HTR-8/SVneo (cell line): ENCODE measurements at regions not wholly inside any gene's neighbourhood (a gene's known extent, or its start where the extent isn't known, plus 50 kb on each side); places are given as distances from the start of the nearest gene placed in this dataset.
"Not testable (repeated sequence)": the region's sequence is repeated elsewhere in the genome, so short reads cannot be mapped to it uniquely, and the experiment has no call there.

Experiments used
- DNase-seq: peaks from one replicate; pipeline ENCODE4 v3.0.0; 2011; ENCODE audit warnings: low spot score, mixed read lengths; ENCODE audit not compliant: insufficient read length
- FAIRE-seq: peaks from 2 replicates; lab custom pipeline; 2011; peaks lifted over from hg19 to GRCh38; lab: Jason Lieb, UNC

DNA sequence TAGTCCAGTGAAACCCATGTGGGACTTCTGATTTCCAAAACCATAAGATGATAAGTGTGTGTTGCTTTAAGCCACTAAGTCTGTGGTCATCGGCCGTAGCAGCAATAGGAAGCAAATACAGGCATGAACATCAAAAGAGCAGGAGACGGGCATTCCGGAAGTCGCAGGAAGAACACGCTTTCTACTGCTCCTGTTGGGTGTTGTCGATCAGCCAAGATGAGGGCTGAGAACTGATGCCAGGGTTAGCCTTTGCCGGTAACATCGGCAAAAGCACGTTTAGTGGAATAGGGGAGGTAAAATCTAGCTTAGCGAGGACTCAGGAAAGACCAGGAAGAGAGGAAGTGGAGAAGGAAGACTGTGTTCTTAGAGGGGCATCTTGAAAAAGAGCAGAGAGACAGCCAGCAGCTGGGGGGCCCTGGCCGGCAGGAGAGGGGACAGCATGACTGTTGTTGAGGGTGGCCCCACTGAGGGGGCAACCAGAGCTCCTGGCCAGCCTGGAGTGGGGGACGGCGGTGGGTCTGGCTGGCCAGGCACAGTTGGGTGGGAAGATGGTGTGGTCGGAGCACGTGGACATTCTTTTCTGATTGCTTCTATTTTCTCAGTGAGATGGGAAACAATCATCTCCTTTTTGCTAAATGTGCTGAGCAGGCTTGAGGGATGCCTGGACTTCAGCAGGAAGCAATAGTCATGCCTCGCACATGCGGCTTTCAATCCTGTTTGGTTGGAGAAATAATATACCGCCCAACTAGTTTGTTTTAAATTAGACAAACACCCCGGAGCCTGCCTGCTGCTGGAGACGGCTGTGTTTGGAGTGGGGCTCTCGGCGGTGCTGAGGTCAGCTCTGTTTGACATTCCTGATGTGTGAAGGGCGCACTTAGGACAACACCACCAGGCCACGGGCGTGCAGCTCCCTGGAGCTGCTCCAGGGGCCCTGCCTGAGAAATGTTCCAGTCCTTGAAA is 109.9 kb downstream of the METRNL start:
- no peak for DNase-seq
- no peak for FAIRE-seq

DNA sequence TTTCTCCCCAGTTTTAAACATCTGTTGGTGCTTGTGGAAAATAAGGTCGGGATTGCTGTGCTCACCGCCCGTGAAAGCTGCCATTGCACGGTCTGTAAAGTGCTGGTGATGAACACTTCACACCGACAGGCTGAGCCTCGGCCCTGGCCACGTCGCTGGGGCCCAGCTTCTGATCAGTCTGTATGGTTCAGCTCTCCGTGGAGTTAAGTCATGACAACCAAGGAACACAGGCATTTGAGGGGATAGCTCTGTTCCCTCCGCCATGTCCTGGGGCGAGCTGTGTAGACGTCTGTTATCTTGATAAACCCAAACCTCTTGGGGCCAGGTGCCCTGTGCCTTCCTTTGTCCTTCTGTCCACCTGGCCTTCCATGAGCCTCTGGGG is 110.6 kb downstream of the METRNL start:
- no peak for FAIRE-seq
- DNase-seq, result no peak

GRCh38 chr17:83190601-83191387 is 111.4 kb downstream of the METRNL start:
- FAIRE-seq (no peak), DNase-seq (no peak)

- FAIRE-seq, result no peak
- DNase-seq, result no peak
Measured at GRCh38 chr17:83191388-83192160, 112.2 kb downstream of the METRNL start.

DNA sequence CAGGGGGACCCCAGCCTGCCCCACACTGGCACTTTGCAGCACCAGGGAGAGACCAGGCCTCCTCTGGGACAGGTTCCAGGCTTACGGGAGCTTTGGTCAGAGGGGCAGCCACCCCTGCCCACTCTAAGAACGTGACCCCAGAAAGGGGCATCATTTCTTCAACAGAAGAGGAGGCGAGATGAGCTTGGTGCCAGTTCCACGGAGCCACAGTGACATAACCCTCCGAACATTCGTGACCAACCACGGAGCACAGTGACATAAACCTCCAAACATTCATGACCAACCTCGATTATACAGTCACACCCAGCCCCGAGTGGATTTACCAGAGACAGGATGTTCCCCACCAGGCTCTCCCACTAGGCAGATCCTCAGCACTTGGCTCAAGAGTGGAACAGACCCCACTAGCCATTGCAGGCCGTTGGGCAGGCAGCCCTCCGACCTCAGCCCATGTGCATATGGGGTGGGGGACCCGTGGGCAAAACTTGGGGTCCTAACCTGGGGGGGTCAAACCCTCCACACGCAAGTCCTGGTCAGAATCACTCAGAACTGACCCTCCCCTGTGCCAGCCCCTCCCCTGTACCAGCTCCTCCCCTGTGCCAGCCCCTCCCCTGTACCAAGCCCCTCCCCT is 112.9 kb downstream of the METRNL start:
- no peak for DNase-seq

DNA sequence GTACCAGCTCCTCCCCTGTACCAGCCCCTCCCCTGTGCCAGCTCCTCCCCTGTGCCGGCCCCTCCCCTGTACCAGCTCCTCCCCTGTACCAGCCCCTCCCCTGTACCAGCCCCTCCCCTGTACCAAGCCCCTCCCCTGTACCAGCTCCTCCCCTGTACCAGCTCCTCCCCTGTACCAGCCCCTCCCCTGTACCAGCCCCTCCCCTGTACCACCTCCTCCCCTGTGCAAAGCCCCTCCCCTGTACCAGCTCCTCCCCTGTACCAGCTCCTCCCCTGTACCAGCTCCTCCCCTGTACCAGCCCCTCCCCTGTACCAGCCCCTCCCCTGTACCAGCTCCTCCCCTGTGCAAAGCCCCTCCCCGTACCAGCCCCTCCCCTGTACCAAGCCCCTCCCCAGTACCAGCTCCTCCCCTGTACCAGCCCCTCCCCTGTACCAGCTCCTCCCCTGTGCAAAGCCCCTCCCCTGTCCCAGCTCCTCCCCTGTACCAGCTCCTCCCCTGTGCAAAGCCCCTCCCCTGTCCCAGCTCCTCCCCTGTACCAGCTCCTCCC is 113.5 kb downstream of the METRNL start:
- not testable (repeated sequence) for FAIRE-seq

More for the DNA sequence above, 112.9 kb downstream of the METRNL start:
- no peak for FAIRE-seq

GRCh38 chr17:83193336-83194185 is 114.2 kb downstream of the METRNL start:
- no peak for FAIRE-seq
- DNase-seq, result no peak

More for the DNA sequence above, 113.5 kb downstream of the METRNL start:
- DNase-seq, result not testable (repeated sequence)

DNA sequence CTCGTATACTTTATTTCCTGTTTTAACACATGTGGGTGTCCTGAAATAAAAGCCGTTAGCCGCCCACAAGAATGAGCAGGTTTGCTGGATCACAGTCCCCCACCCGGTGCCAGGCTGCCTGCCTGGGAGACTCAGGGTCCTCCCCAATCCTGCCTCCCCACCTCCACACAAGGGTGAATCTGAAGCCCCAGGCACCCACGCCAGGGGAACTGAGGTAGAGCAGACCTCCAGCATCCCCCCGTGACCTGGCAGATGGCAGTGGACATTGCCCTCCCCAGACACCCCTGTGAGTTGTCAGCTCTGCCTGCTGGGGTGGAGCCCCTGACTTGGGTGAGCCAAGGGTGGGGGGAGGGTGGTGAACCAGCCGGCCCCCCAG is 114.8 kb downstream of the METRNL start:
- no peak for DNase-seq
- FAIRE-seq, result no peak

GRCh38 chr17:83194761-83195329 is 115.4 kb downstream of the METRNL start:
- DNase-seq (no peak), FAIRE-seq (no peak)

- DNase-seq, result no peak
- no peak for FAIRE-seq
Measured at GRCh38 chr17:83195330-83196023, 116.1 kb downstream of the METRNL start.

- no peak for FAIRE-seq
- DNase-seq, result no peak
Measured at GRCh38 chr17:83196024-83196365, 116.6 kb downstream of the METRNL start.

GRCh38 chr17:83196366-83196765 is 117.0 kb downstream of the METRNL start:
- no peak for DNase-seq
- FAIRE-seq, result no peak

DNA sequence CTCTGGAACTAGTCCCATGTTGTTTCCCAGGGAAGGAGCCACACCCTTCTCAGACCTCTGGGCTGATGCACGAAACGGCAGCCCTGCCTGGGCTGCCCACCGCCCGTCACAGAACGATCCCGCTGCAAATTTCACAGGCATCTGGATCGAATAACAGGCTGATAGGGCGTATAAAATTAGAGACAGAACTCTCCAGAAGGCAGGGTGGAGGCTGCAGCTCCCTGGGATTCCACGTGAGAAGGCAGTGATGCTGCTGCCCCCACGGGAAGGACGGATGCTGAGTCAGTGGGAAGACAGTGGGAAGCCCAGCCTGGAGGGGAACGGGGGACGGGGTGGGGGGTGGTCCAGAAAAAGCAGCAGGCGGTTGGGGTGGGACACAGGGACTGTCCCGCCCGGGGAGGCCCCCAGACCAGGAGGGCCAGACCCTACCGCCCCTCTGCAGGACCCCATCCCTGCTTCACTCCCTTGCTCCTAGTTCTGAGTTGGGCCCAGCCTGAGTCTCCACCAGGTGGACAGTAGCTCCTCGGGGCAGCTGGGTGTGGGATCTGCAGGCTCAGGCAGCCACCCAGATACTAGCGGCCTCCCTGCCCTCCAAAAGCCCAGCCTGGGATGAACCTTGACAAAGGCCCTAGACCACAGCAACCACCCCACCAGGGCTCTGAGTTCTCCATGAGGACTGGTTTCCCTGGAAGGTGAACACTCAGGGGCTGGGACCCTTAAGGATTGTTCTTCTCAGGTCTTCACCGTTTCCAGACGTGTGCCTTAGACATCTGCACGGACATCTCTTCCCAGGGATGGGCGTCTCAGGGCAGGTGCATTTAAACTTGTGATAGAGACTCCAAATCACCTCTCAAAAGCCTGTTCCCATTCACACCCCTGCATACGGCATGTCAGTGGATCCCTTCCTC is 117.8 kb downstream of the METRNL start:
- DNase-seq (no peak), FAIRE-seq (no peak)

DNA sequence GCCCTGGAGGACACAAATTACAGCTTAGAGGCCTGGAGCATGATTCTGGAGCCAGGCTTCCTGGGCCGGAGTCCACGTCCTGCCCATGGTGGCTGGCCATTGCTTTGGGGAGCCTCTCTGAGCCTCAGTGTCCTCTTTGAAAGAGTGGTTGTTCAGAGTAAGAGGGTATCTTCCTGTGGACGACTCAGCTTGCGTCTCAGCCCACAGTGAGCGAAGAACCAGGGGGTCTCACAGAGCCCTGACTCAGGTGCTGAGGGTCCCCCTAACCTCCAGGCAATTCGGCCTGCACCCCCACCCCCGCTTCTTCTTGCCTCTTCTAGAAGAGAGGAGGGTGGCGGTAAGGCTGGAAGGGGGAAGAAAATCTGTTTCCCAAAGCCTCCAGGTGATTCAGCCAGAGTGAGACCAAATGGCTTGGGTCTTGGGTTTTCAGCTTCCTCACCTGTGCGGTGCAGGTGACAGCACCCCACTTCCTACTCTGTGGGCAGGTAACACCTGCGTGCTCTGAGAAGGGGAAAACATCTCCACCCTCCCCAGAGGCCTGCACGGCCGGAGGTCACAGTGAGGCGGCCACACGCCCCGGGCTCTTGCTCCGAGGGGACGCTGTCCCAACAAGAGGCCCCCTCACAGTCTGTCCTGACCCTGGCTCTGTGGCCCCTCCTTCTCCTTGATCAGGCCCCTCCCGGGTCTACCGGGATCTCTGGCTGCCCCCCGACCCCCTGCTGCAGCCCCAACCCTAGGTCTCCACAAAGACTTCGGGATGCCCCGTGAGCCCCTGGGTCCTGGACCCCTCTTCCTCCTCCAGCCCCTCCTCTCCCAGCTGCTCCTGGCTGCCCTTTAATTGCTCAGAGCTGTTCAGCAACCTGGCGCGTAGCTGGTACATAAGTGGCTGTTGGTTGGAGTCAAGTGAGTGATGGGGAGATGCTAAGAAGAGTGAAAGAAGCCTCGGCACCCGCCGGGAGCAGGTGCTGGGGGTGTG is 119.2 kb downstream of the METRNL start:
- no peak for FAIRE-seq
- DNase-seq, result no peak

DNA sequence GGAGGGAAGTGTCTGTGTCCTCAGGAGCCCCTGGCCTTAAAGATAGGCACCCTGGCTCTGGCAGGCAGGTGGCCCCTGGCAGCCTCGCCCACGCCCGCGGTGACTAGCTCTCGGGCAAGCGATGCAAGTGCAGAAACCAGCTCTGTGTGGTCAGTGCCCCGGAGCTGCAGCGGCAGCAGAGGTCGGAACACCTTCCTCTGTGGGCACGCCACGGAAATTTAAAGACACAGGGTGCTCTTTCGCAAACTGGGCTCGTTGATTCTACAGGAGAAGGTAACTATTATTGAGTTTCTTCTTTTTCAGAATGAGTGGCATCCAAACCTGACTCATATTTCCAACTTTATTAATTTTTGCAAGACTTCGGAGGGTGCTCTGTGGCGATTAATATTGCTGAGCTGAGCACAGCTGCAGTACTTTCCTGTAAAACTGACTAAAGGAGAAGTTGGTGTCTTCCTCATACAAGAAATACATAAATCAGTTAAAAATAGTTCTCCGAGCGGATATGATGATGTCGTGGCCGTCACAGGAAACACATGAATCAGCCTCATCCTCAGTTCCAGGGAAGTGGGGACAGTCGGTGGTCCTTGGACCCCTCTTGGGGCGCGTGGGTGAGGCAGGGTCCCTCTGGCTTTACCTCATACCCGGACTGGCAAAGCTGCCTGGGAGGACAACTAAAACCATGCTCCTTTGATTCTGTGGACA is 120.2 kb downstream of the METRNL start:
- no peak for FAIRE-seq
- no peak for DNase-seq
